OCI-LY3 (cell line): ENCODE measurements at regions not wholly inside any gene's neighbourhood (a gene's known extent, or its start where the extent isn't known, plus 50 kb on each side); places are given as distances from the start of the nearest gene placed in this dataset.

ENCODE experiments used
- H2AFZ ChIP-seq: fragments of 200-600, 300-600 bp; shearing (Covaris generic); 2 replicates; pipeline ENCODE4 v1.6.0; 2014; ENCODE audit warnings: antibody characterized with exemption, low read depth, low read length
- H3K27ac ChIP-seq: fragments of 200-600, 300-600 bp; sonication (generic); 2 replicates; pipeline ENCODE4 v1.5.1; 2014; ENCODE audit warnings: mild to moderate bottlenecking, low read length, moderate library complexity, mixed read lengths
- H3K27me3 ChIP-seq: fragments of 200-600, 300-600 bp; sonication (generic); 2 replicates; pipeline ENCODE4 v1.6.1; 2014; ENCODE audit warnings: low read depth, low read length, mixed read lengths
- H3K36me3 ChIP-seq: fragments of 200-600, 300-600 bp; sonication (generic); replicated peaks from 2 replicates; pipeline ENCODE3; 2014; ENCODE audit warnings: low read depth, low read length, mixed read lengths
- H3K4me1 ChIP-seq: fragments of 300-600, 200-600 bp; sonication (generic); 2 replicates; pipeline ENCODE4 v1.6.1; 2014; ENCODE audit warnings: low read length, mixed read lengths
- H3K4me2 ChIP-seq: fragments of 200-600, 300-600 bp; sonication (generic); 2 replicates; pipeline ENCODE4 v1.6.1; 2014; ENCODE audit warnings: low read length, mixed read lengths
- H3K4me3 ChIP-seq: fragments of 300-600, 200-600 bp; sonication (generic); 2 replicates; pipeline ENCODE4 v1.5.1; 2014; ENCODE audit warnings: antibody characterized with exemption, mild to moderate bottlenecking, low read length, moderate library complexity
- H3K79me2 ChIP-seq: fragments of 300-600, 200-600 bp; shearing (Covaris generic); 2 replicates; pipeline ENCODE4 v1.6.1; 2014; ENCODE audit warnings: mild to moderate bottlenecking, low read length, mixed read lengths
- H3K9ac ChIP-seq: fragments of 300-600, 200-600 bp; shearing (Covaris generic); 2 replicates; pipeline ENCODE4 v1.6.0; 2014; ENCODE audit warnings: mild to moderate bottlenecking, low read length, moderate library complexity
- H3K9me3 ChIP-seq: fragments of 200-600, 300-600 bp; shearing (Covaris generic); 2 replicates; pipeline ENCODE4 v1.6.1; 2014; ENCODE audit warnings: low read length, mixed read lengths; ENCODE audit not compliant: insufficient read depth
- H4K20me1 ChIP-seq: fragments of 200-600, 300-600 bp; sonication (generic); 2 replicates; pipeline ENCODE4 v1.6.1; 2016; ENCODE audit warnings: low read length, mixed read lengths; ENCODE audit not compliant: insufficient read depth
- EZH2phosphoT487 ChIP-seq: fragments of 200-600 bp; shearing (Covaris generic); IDR thresholded peaks from 2 replicates; pipeline ENCODE4 v1.6.1; 2018; ENCODE audit warnings: antibody characterized with exemption, mixed run types, low read depth
- TF ChIP-seq, protein P1 (sequence below): fragments of 200-600, 300-600 bp; sonication (generic); IDR thresholded peaks from 2 replicates; pipeline ENCODE4 v1.5.1; 2014; ENCODE audit warnings: antibody characterized with exemption, low read length, low read depth

DNA sequence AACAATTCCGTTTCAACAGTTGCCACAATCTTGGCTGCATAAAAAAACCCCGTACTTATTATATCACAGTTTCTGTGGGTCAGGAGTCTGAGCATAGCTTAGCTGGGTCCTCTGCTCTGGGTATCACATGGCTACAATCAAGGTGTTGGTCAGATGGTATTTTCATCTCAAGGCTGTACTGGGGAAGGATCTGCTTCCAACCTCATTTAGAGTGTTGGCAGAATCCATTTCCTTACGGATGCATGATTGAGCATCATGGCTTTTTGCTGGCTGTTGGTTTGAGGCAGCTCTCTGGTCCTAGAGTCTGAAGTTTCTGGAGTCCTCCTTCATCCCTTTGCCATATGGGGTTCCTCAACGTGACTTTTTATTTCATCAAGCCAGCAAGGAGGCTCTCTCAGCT lies 177.0 kb downstream of the HAPSTR1 start:
- Histone ChIP-seq H3K27me3 (peaks cover 52% of the 10 kb centered on the region), H3K4me2 (no peak overlapping the region), H3K36me3 (no peaks in the 10 kb centered on the region), H4K20me1 (no peaks in the 10 kb centered on the region), H3K9me3 (no peaks in the 10 kb centered on the region), H3K79me2 (no peaks in the 10 kb centered on the region), H2AFZ (no peak overlapping the region), H3K9ac (no peak overlapping the region), H3K4me1 (no peaks in the 10 kb centered on the region), H3K27ac (no peak overlapping the region), H3K4me3 (no peak overlapping the region)
- no peak for TF ChIP-seq EZH2phosphoT487
- TF ChIP-seq, protein P1, sequence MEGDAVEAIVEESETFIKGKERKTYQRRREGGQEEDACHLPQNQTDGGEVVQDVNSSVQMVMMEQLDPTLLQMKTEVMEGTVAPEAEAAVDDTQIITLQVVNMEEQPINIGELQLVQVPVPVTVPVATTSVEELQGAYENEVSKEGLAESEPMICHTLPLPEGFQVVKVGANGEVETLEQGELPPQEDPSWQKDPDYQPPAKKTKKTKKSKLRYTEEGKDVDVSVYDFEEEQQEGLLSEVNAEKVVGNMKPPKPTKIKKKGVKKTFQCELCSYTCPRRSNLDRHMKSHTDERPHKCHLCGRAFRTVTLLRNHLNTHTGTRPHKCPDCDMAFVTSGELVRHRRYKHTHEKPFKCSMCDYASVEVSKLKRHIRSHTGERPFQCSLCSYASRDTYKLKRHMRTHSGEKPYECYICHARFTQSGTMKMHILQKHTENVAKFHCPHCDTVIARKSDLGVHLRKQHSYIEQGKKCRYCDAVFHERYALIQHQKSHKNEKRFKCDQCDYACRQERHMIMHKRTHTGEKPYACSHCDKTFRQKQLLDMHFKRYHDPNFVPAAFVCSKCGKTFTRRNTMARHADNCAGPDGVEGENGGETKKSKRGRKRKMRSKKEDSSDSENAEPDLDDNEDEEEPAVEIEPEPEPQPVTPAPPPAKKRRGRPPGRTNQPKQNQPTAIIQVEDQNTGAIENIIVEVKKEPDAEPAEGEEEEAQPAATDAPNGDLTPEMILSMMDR, result no peak

DNA sequence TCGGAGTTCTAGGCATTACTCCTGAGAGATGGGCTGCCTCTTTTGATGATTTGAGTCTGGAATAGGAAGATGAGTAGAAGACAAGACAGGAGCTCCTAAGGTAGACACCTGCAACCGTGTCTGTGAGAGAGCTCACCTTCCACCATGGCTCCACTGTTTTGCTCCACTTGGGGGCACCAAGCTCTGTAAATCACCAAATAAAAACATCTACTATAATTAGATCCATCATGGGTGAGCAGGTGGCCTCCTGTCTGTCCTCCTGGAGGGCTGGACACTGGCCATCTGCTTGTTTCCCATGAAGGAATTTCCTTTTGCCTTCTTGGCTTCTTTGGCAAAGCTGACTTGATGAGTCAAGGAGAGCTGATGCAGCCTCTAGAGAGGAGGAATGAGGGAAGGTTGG lies 179.0 kb downstream of the HAPSTR1 start:
- H3K36me3 ChIP-seq, result no peaks in the 10 kb centered on the region
- H3K79me2 ChIP-seq, result no peaks in the 10 kb centered on the region
- H3K27ac ChIP-seq, result no peak overlapping the region
- H2AFZ ChIP-seq, result no peak overlapping the region
- H4K20me1 ChIP-seq, result no peaks in the 10 kb centered on the region
- H3K4me1 ChIP-seq, result no peaks in the 10 kb centered on the region
- no peaks in the 10 kb centered on the region for H3K9me3 ChIP-seq
- H3K4me2 ChIP-seq, result no peak overlapping the region
- no peak overlapping the region for H3K9ac ChIP-seq
- H3K4me3 ChIP-seq, result no peak overlapping the region
- TF ChIP-seq EZH2phosphoT487, result no peak
- TF ChIP-seq, protein P1, result no peak
- peaks cover 44% of the 10 kb centered on the region for H3K27me3 ChIP-seq

DNA sequence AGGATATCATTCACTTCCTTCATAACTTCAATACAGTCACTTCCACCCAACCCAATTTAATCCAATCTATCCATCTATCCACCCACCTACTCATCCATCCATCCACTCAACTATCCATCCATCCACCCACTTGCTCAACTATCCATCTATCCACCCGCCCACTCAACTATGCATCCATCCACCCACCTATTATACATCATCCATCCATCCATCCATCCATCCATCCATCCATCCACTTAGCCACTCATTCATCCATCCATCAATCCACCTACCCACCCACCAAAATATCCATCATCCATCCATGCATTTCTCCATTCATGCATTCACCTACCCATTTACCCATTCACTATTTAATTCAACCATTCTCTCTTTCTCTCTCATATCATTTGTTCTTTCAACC lies 179.5 kb downstream of the HAPSTR1 start:
- Histone ChIP-seq H2AFZ (no peak overlapping the region), H3K9ac (no peak overlapping the region), H3K27ac (no peak overlapping the region), H3K4me1 (no peaks in the 10 kb centered on the region), H4K20me1 (no peaks in the 10 kb centered on the region), H3K79me2 (no peaks in the 10 kb centered on the region), H3K36me3 (no peaks in the 10 kb centered on the region), H3K27me3 (peaks cover 40% of the 10 kb centered on the region), H3K9me3 (no peaks in the 10 kb centered on the region), H3K4me3 (no peak overlapping the region), H3K4me2 (no peak overlapping the region)
- TF ChIP-seq, protein P1, result no peak
- TF ChIP-seq EZH2phosphoT487, result no peak

DNA sequence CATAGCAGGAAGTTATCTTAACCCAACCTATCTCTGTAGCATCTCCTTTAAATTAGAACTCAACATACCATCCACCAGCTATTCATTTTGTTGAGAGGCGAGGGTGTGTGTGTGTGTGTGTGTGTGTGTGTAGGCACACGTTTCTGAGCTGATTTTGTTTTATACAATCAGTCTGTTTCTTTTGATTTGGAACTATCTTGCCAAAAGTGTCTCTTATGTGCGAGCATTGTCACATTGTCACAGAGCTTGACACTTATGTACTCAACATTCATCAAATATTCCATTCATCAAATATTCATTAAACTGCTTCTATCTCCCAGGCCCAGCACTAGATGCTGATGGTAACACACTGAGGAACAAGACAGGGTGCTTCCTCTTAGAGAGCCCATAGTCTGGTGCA lies 180.4 kb downstream of the HAPSTR1 start:
- H3K79me2 ChIP-seq, result no peaks in the 10 kb centered on the region
- no peak overlapping the region for H3K27ac ChIP-seq
- H3K9me3 ChIP-seq, result no peaks in the 10 kb centered on the region
- H3K9ac ChIP-seq, result no peak overlapping the region
- H2AFZ ChIP-seq, result no peak overlapping the region
- TF ChIP-seq EZH2phosphoT487, result no peak
- TF ChIP-seq, protein P1, result no peak
- peaks cover 38% of the 10 kb centered on the region for H3K27me3 ChIP-seq
- H3K4me3 ChIP-seq, result no peak overlapping the region
- no peak overlapping the region for H3K4me2 ChIP-seq
- no peaks in the 10 kb centered on the region for H3K36me3 ChIP-seq
- no peaks in the 10 kb centered on the region for H4K20me1 ChIP-seq
- no peaks in the 10 kb centered on the region for H3K4me1 ChIP-seq
